GM13977 (cell line): ENCODE measurements at regions not wholly inside any gene's neighbourhood (a gene's known extent, or its start where the extent isn't known, plus 50 kb on each side); places are given as distances from the start of the nearest gene placed in this dataset.

Source experiments
- DNase-seq: peaks from one replicate; pipeline ENCODE4 v3.0.0; 2012; ENCODE audit warnings: low spot score
- CTCF ChIP-seq: IDR thresholded peaks from 2 replicates; pipeline ENCODE4 v1.5.1; 2012; ENCODE audit warnings: mild to moderate bottlenecking, control low read depth; ENCODE audit not compliant: insufficient read depth; ENCODE audit errors: extremely low read depth, missing control alignments
- in situ Hi-C: fragments of 300-500 bp; cut with MboI; formaldehyde crosslinking; loops from one replicate; pipeline ENCODE4 v1.12.0; 2022; ENCODE audit warnings: low sequenced_read_pairs, low pct_unique_long_range_greater_than_20kb, mixed read lengths, inconsistent platforms; ENCODE audit not compliant: unreplicated experiment

DNA sequence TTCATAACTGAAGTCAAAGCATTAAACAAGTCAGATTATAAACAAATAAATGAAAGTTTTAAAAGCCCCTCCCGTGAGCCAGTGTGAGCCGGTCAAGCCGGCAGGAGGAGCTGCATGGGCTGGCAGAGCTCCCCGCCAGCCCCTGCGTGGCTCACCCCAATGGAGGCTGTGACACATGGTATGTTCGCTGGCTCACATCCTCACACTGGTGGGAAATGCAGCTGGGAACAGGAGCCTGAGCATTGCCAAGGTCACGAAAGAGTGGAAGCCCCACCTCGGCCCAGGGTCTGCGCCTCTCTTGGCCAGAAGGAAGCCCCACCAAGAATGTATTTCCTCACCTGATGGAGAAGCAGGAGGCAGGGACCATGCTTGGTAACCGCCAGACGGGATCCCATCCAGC, 261.7 kb upstream of the TCERG1L start:
- no peak for DNase-seq
- no peak for TF ChIP-seq CTCF
- in situ Hi-C loops, result no loop called here

DNA sequence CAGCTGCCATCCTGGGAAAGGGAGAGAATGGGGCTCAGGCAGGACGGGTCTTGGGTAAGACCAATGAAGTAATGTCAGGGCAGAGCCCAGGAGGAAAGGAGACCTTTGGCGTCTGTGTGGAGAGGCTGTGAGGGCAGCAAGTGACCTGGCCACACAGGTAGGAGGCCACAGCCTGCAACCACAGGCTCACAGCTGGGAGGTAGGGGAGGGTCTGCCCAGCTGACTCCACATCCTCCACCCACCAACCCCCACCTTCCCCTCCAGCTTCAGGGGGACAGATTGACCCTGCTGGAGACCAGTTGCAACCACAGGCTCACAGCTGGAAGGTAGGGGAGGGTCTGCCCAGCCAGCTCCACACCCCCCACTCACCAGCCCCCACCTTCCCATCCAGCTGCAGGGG, 262.2 kb upstream of the TCERG1L start:
- no peak for DNase-seq
- TF ChIP-seq CTCF, result no peak
- in situ Hi-C loops, result no loop called here

- in situ Hi-C loops, result no loop called here
- DNase-seq, result no peak
- no peak for TF ChIP-seq CTCF
Observed at GRCh38 chr10:131574363-131574706, 262.8 kb upstream of the TCERG1L start.

DNA sequence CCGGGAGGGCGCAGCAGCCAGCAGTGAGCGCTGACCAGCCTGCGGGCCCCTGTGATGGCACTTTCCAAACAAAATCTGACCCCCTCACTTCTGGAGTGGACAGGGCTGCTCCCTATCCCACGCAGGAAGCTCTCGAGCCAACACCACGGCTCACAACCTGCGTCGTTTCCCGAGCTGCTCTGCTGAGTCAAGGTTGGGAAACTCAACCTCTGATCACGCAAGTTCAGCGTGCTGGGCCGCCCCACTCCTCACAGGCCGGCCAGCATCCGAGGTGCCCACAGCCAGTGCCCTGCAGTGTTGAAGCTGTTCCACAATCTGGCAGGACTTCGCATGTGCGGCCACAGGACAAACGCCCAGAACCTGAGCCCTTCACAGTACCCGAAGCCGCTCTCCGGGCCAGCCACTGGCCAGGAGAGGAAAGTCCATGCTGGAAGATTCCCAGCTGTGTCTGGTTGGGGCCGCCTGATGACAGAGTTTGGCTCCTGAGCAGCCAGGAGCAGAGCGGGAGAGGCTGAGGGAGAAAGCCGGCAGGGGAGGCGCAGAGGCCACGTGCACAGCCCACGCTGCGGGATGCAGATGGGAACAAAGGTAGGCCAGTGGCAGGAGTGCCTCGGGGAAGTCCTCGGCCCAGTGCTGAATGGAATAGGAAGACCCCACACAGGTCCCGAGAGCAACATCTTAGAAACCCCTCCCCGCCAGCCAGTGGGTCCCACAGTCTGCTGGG, 263.3 kb upstream of the TCERG1L start:
- no peak for TF ChIP-seq CTCF
- in situ Hi-C loops, result no loop called here
- DNase-seq, result no peak

DNA sequence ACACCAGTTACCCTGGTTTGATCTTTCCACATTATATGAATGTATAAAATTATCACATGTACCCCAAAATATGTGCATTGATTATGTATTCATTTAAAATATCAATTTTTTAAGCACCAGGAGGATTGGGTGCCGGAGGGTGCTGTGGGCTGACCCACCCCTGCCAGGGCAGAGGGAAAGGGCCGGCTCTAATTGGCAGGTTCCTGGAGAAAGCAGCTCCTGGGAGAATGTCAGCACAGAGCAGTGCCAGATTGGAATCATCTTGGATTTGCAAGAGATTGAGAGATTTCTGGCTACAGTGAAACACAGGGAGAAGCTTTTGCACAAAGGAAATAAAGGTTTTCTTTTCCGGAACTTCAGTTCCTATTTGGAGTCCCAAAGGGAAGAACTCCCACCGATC, 264.4 kb upstream of the TCERG1L start:
- in situ Hi-C loops, result no loop called here
- no peak for TF ChIP-seq CTCF
- no peak for DNase-seq

- in situ Hi-C loops, result no loop called here
- TF ChIP-seq CTCF, result no peak
- no peak for DNase-seq
Observed at GRCh38 chr10:131576341-131577177, 265.0 kb upstream of the TCERG1L start.
